Memory B cell (primary cell): ENCODE measurements at regions not wholly inside any gene's neighbourhood (a gene's known extent, or its start where the extent isn't known, plus 50 kb on each side); places are given as distances from the start of the nearest gene placed in this dataset.
"Not testable (repeated sequence)": the region's sequence is repeated elsewhere in the genome, so short reads cannot be mapped to it uniquely, and the experiment has no call there.

ENCODE experiments used
- ATAC-seq: fragments of 150-1000 bp; cut with Tn5 transposase; 2 replicates; pipeline ENCODE4 v1.10.0; 2021; ENCODE audit warnings: low read depth, mild to moderate bottlenecking, moderate library complexity
- DNase-seq, 2 donors: peaks; one replicate each; pipeline ENCODE4 v3.0.0; 2022; ENCODE audit warnings: low spot score in 2 of 2
- H3K27ac Mint-ChIP-seq: one replicate; pipeline ENCODE4 v1.8.0; 2022; ENCODE audit warnings: mild to moderate bottlenecking, moderate library complexity, mixed read lengths
- H3K27me3 Mint-ChIP-seq: one replicate; pipeline ENCODE4 v1.8.0; 2022; ENCODE audit warnings: mixed read lengths
- H3K36me3 Mint-ChIP-seq: one replicate; pipeline ENCODE4 v1.8.0; 2022; ENCODE audit warnings: mild to moderate bottlenecking, mixed read lengths
- H3K4me1 Mint-ChIP-seq: one replicate; pipeline ENCODE4 v1.8.0; 2022; ENCODE audit warnings: mixed read lengths
- H3K4me3 Mint-ChIP-seq: one replicate; pipeline ENCODE4 v1.8.0; 2022; ENCODE audit warnings: mild to moderate bottlenecking, moderate library complexity, mixed read lengths
- H3K9me3 Mint-ChIP-seq: one replicate; pipeline ENCODE4 v1.8.0; 2022; ENCODE audit warnings: mixed read lengths

DNA sequence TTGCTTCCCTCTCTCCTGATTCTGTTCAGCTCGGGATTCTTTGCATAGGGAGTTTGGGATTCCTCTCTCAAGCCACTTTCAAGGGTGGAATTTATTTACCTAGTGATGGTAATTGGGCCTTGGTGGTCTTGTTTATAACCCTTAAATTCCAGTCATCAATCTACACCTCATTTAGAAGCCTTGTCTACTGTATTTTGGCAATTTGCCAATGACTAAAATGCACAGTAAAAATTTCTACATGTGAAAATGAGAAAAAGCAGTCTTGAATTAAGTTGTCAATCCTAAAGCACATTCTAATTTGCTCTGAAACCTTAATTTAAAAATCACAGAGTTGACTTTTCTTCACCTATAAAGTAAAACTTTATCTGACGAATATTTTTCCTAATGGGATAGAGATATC, 749.2 kb upstream of the CRIM1 start:
- Mint-ChIP-seq H3K36me3 (no peaks in the 10 kb centered on the region), H3K27ac (no peak overlapping the region), H3K4me1 (no peaks in the 10 kb centered on the region), H3K4me3 (no peak overlapping the region), H3K27me3 (no peaks in the 10 kb centered on the region), H3K9me3 (peaks cover 4% of the 10 kb centered on the region)
- ATAC-seq = no peak
- no peak for DNase-seq

- Mint-ChIP-seq H3K4me1 (no peaks in the 10 kb centered on the region), H3K27ac (no peak overlapping the region), H3K4me3 (no peak overlapping the region), H3K27me3 (no peaks in the 10 kb centered on the region), H3K9me3 (peaks cover 16% of the 10 kb centered on the region), H3K36me3 (no peaks in the 10 kb centered on the region)
- DNase-seq = no peak
- ATAC-seq = no peak
These were observed 757.3 kb upstream of the CRIM1 start for GRCh38 chr2:35598310-35598709.

- no peak for DNase-seq
- no peaks in the 10 kb centered on the region for H3K36me3 Mint-ChIP-seq
- H3K4me3 Mint-ChIP-seq = no peak overlapping the region
- H3K4me1 Mint-ChIP-seq = no peaks in the 10 kb centered on the region
- no peak overlapping the region for H3K27ac Mint-ChIP-seq
- H3K9me3 Mint-ChIP-seq = peaks cover 7% of the 10 kb centered on the region
- no peaks in the 10 kb centered on the region for H3K27me3 Mint-ChIP-seq
- no peak for ATAC-seq
These were observed 763.7 kb upstream of the CRIM1 start for GRCh38 chr2:35591886-35592285.

GRCh38 chr2:35585972-35586371, 769.6 kb upstream of the CRIM1 start:
- Mint-ChIP-seq H3K36me3 (no peaks in the 10 kb centered on the region), H3K9me3 (peaks cover 10% of the 10 kb centered on the region), H3K4me3 (no peak overlapping the region), H3K27me3 (no peaks in the 10 kb centered on the region), H3K4me1 (no peaks in the 10 kb centered on the region), H3K27ac (no peak overlapping the region)
- ATAC-seq (no peak), DNase-seq (no peak)

- ATAC-seq = no peak
- Mint-ChIP-seq H3K9me3 (peaks cover 12% of the 10 kb centered on the region), H3K27me3 (no peaks in the 10 kb centered on the region), H3K4me1 (no peaks in the 10 kb centered on the region), H3K36me3 (no peaks in the 10 kb centered on the region), H3K27ac (no peak overlapping the region), H3K4me3 (no peak overlapping the region)
- DNase-seq = no peak
These were observed 772.9 kb upstream of the CRIM1 start for GRCh38 chr2:35582637-35583036.

- no peaks in the 10 kb centered on the region for H3K36me3 Mint-ChIP-seq
- ATAC-seq (no peak), DNase-seq (no peak)
- no peaks in the 10 kb centered on the region for H3K4me1 Mint-ChIP-seq
- no peak overlapping the region for H3K27ac Mint-ChIP-seq
- no peak overlapping the region for H3K4me3 Mint-ChIP-seq
- H3K9me3 Mint-ChIP-seq = peaks cover 5% of the 10 kb centered on the region
- H3K27me3 Mint-ChIP-seq = no peaks in the 10 kb centered on the region
These were observed 774.6 kb upstream of the CRIM1 start for GRCh38 chr2:35580956-35581355.

- not testable (repeated sequence) for H3K9me3 Mint-ChIP-seq, H3K4me1 Mint-ChIP-seq, H3K36me3 Mint-ChIP-seq
These were observed 787.0 kb upstream of the CRIM1 start for GRCh38 chr2:35568574-35568973.

GRCh38 chr2:35562488-35562887, 793.1 kb upstream of the CRIM1 start:
- no peak for DNase-seq
- Mint-ChIP-seq H3K36me3 (no peaks in the 10 kb centered on the region), H3K4me1 (no peaks in the 10 kb centered on the region), H3K27ac (no peak overlapping the region), H3K9me3 (no peaks in the 10 kb centered on the region), H3K4me3 (no peak overlapping the region), H3K27me3 (no peaks in the 10 kb centered on the region)
- no peak for ATAC-seq

More at GRCh38 chr2:35568574-35568973, 787.0 kb upstream of the CRIM1 start:
- ATAC-seq, H3K27me3 Mint-ChIP-seq, H3K4me3 Mint-ChIP-seq, DNase-seq, H3K27ac Mint-ChIP-seq: not testable (repeated sequence)

DNA sequence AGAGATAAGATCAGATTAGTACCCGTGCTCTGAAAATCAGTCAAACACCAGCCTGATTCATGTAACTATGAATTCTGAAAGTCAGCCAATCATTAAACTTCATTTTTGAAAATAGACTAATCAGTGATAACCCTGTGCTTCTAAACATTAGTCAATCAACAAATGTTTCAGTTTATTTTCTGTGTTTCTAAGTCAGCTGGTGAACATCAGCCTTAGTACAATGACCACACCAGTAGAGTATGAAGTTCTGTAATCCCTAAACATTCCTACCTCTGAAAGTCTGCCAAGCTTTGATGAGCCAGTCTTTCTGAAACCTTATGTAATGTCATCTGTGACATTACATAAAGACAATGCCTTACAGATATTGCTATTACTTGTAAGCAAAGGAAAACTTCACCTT, 807.4 kb upstream of the CRIM1 start:
- Mint-ChIP-seq H3K36me3 (no peaks in the 10 kb centered on the region), H3K27ac (no peak overlapping the region), H3K4me1 (no peaks in the 10 kb centered on the region), H3K9me3 (peaks cover 4% of the 10 kb centered on the region), H3K4me3 (no peak overlapping the region), H3K27me3 (no peaks in the 10 kb centered on the region)
- ATAC-seq (no peak), DNase-seq (no peak)

- no peak for ATAC-seq
- no peak overlapping the region for H3K4me3 Mint-ChIP-seq
These were observed 810.3 kb upstream of the CRIM1 start for GRCh38 chr2:35545301-35545700.

GRCh38 chr2:35538796-35539195, 816.8 kb upstream of the CRIM1 start:
- Mint-ChIP-seq H3K27ac (no peak overlapping the region), H3K36me3 (no peaks in the 10 kb centered on the region), H3K27me3 (no peaks in the 10 kb centered on the region), H3K4me1 (no peaks in the 10 kb centered on the region), H3K9me3 (peaks cover 6% of the 10 kb centered on the region), H3K4me3 (no peak overlapping the region)
- DNase-seq = no peak
- ATAC-seq = no peak

More at GRCh38 chr2:35545301-35545700, 810.3 kb upstream of the CRIM1 start:
- H3K27ac Mint-ChIP-seq = no peak overlapping the region
- H3K36me3 Mint-ChIP-seq = no peaks in the 10 kb centered on the region
- H3K9me3 Mint-ChIP-seq = peaks cover 5% of the 10 kb centered on the region
- DNase-seq = no peak
- no peaks in the 10 kb centered on the region for H3K4me1 Mint-ChIP-seq
- no peaks in the 10 kb centered on the region for H3K27me3 Mint-ChIP-seq

DNA sequence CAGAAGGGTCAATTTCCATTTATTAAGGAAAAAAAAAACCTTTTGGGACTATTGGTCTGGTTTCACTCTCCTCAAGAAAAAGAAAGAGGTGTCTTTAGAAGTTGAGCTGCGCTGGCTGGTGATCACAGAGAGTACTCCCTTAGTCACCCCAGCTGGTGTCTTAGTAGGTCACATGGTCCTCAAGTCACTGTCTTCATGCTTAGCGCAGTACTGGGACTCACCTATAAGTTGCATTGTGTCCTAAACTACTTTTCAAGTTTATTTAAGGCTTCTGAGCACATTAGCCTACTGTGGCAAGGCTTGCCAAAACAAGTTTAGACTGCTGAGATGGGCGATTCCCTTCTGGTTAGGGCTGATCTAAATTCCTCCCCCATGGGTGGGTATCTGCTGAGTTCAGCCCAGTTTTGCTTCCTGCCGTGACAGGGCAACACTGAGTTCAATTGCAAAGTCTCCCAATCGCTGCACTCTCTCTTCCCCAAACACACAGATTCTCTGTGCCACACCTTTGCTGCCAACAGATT, 824.9 kb upstream of the CRIM1 start:
- no peak overlapping the region for H3K4me3 Mint-ChIP-seq
- H3K36me3 Mint-ChIP-seq = no peaks in the 10 kb centered on the region
- H3K4me1 Mint-ChIP-seq = no peaks in the 10 kb centered on the region

DNA sequence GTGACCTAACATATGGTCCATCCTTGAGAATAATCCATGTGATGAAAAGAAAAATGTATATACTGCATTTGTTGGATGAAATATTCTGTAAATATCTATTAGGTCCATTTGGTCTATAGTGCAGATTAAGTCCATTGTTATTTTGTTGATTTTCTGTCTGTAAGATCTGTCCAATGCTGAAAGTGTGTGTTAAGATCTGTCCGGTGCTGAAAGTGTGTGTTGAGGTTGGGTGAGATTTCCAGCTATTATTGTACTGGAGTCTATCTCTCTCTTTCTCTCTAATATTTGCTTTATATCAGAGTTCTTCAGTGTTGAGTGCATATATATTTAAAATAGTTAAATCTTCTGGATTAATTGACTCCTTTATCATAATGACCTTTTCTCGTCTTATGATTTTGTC, 828.8 kb upstream of the CRIM1 start:
- DNase-seq (no peak), ATAC-seq (no peak)
- Mint-ChIP-seq H3K27me3 (no peaks in the 10 kb centered on the region), H3K36me3 (no peaks in the 10 kb centered on the region), H3K27ac (no peak overlapping the region), H3K4me3 (no peak overlapping the region), H3K9me3 (peaks cover 13% of the 10 kb centered on the region), H3K4me1 (no peaks in the 10 kb centered on the region)

More for the DNA sequence above, 824.9 kb upstream of the CRIM1 start:
- H3K27ac Mint-ChIP-seq = no peak overlapping the region
- no peak for DNase-seq
- H3K27me3 Mint-ChIP-seq = no peaks in the 10 kb centered on the region
- H3K9me3 Mint-ChIP-seq = peaks cover 8% of the 10 kb centered on the region
- no peak for ATAC-seq

GRCh38 chr2:35522450-35522849, 833.1 kb upstream of the CRIM1 start:
- Mint-ChIP-seq H3K9me3 (peaks cover 14% of the 10 kb centered on the region), H3K4me3 (no peak overlapping the region), H3K27me3 (no peaks in the 10 kb centered on the region), H3K36me3 (no peaks in the 10 kb centered on the region), H3K4me1 (no peaks in the 10 kb centered on the region), H3K27ac (no peak overlapping the region)
- ATAC-seq (no peak), DNase-seq (no peak)

GRCh38 chr2:35510636-35511035, 844.9 kb upstream of the CRIM1 start:
- Mint-ChIP-seq H3K27ac (no peak overlapping the region), H3K36me3 (no peaks in the 10 kb centered on the region), H3K9me3 (peaks cover 8% of the 10 kb centered on the region), H3K4me1 (no peaks in the 10 kb centered on the region), H3K4me3 (no peak overlapping the region), H3K27me3 (no peaks in the 10 kb centered on the region)
- ATAC-seq (no peak), DNase-seq (no peak)
